ENCODE measurements at regions not wholly inside any gene's neighbourhood (a gene's known extent, or its start where the extent isn't known, plus 50 kb on each side); places are given as distances from the start of the nearest gene placed in this dataset.

GRCh38 chr17:36768394-36768793, 167.0 kb downstream of the MRM1 start:
- no peak overlapping the region for H3K9ac ChIP-seq (ENCODE audit: low read length in 3 of 3)
- H3K9me3 ChIP-seq (ENCODE audit: control insufficient read depth in 2 of 3, insufficient read depth in 1 of 3, low read length in 3 of 3), result no peaks in the 10 kb centered on the region
- no peak overlapping the region for H3K27ac ChIP-seq (ENCODE audit: low read depth in 2 of 2, low read length in 2 of 2)
- FAIRE-seq (no peak), DNase-seq (peak in 4 of 5 donors; percentile 85 to 91 (median 90))
- H3K36me3 ChIP-seq (ENCODE audit: control insufficient read depth in 2 of 3, insufficient read depth in 3 of 3, low read length in 3 of 3), result no peaks in the 10 kb centered on the region
- no peaks in the 10 kb centered on the region for H3K27me3 ChIP-seq (ENCODE audit: control insufficient read depth, insufficient read depth, low read length)
- TF ChIP-seq, protein P1, sequence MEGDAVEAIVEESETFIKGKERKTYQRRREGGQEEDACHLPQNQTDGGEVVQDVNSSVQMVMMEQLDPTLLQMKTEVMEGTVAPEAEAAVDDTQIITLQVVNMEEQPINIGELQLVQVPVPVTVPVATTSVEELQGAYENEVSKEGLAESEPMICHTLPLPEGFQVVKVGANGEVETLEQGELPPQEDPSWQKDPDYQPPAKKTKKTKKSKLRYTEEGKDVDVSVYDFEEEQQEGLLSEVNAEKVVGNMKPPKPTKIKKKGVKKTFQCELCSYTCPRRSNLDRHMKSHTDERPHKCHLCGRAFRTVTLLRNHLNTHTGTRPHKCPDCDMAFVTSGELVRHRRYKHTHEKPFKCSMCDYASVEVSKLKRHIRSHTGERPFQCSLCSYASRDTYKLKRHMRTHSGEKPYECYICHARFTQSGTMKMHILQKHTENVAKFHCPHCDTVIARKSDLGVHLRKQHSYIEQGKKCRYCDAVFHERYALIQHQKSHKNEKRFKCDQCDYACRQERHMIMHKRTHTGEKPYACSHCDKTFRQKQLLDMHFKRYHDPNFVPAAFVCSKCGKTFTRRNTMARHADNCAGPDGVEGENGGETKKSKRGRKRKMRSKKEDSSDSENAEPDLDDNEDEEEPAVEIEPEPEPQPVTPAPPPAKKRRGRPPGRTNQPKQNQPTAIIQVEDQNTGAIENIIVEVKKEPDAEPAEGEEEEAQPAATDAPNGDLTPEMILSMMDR (IDR thresholded peaks at IDR 0.05; ENCODE audit: borderline replicate concordance, extremely low read depth, insufficient read depth), result peak; percentile 27
- H3K4me1 ChIP-seq (ENCODE audit: control insufficient read depth in 2 of 3, insufficient read depth in 2 of 3, low read depth in 1 of 3, low read length in 3 of 3), result no peaks in the 10 kb centered on the region
- no peak overlapping the region for H3K4me3 ChIP-seq (ENCODE audit: low read length in 3 of 3)
- intact Hi-C loops (cut with DNase I), result no loop called here

DNA sequence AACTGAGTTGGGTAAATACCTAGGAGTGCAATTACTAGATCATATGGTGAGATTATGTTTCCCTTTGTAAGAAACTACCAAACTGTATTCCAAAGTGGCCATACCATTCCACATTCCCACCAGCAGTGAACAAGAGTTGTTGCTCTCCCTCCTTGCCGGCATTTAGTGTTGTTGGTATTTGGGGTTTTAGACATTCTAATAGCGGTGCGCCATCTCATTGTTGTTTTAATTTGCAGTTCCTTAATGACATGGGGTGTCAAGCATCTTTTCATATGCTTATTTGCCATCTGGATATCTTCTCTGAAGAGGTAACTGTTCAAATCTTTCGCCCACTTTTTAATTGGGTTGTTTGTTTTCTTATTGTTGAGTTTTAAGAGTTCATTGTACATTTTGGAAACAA, 164.2 kb upstream of the LHX1 start:
- TF ChIP-seq, protein P1 (IDR thresholded peaks at IDR 0.05; ENCODE audit: borderline replicate concordance, extremely low read depth, insufficient read depth), result no peak
- Histone ChIP-seq H3K27ac (ENCODE audit: low read depth in 2 of 2, low read length in 2 of 2) (no peak overlapping the region), H3K9ac (ENCODE audit: low read length in 3 of 3) (no peak overlapping the region), H3K36me3 (ENCODE audit: control insufficient read depth in 2 of 3, insufficient read depth in 3 of 3, low read length in 3 of 3) (no peaks in the 10 kb centered on the region), H3K4me1 (ENCODE audit: control insufficient read depth in 2 of 3, insufficient read depth in 2 of 3, low read depth in 1 of 3, low read length in 3 of 3) (peaks cover 0 to 3% (median 0%) of the 10 kb centered on the region in 3 donors), H3K9me3 (ENCODE audit: control insufficient read depth in 2 of 3, insufficient read depth in 1 of 3, low read length in 3 of 3) (no peaks in the 10 kb centered on the region), H3K27me3 (ENCODE audit: control insufficient read depth, insufficient read depth, low read length) (no peaks in the 10 kb centered on the region), H3K4me3 (ENCODE audit: low read length in 3 of 3) (no peak overlapping the region)
- no peak for FAIRE-seq
- intact Hi-C loops (cut with DNase I), result no loop called here
- DNase-seq, result peak in 1 of 5 donors; percentile 16

DNA sequence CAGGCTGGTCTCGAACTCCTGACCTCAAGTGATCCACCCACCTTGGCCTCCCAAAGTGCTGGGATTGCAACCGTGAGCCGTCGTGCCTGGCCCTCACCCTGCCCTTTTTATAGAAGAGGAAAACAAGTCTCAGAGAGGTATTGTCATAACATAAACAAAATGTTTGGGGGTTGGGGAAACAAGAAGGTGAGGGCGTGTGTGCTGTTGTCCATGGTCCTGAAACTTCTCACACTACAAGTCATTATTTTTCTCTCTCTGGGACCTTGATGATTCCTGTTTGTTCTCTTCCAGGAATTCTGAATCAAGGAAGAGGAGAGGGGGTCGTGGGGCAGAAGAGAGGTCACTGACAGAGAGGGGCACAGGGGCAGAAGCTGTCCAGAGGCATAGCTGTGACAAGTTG, 160.2 kb upstream of the LHX1 start:
- TF ChIP-seq, protein P1 (IDR thresholded peaks at IDR 0.05; ENCODE audit: borderline replicate concordance, extremely low read depth, insufficient read depth), result no peak
- Histone ChIP-seq H3K27ac (ENCODE audit: low read depth in 2 of 2, low read length in 2 of 2) (no peak overlapping the region), H3K4me1 (ENCODE audit: control insufficient read depth in 2 of 3, insufficient read depth in 2 of 3, low read depth in 1 of 3, low read length in 3 of 3) (peaks cover 0 to 8% (median 0%) of the 10 kb centered on the region in 3 donors), H3K9ac (ENCODE audit: low read length in 3 of 3) (no peak overlapping the region), H3K4me3 (ENCODE audit: low read length in 3 of 3) (no peak overlapping the region), H3K36me3 (ENCODE audit: control insufficient read depth in 2 of 3, insufficient read depth in 3 of 3, low read length in 3 of 3) (no peaks in the 10 kb centered on the region), H3K27me3 (ENCODE audit: control insufficient read depth, insufficient read depth, low read length) (no peaks in the 10 kb centered on the region), H3K9me3 (ENCODE audit: control insufficient read depth in 2 of 3, insufficient read depth in 1 of 3, low read length in 3 of 3) (no peaks in the 10 kb centered on the region)
- peak in 3 of 5 donors; percentile 43 to 81 (median 77) for DNase-seq
- FAIRE-seq, result no peak
- intact Hi-C loops (cut with DNase I), result no loop called here

- H3K4me3 ChIP-seq (ENCODE audit: low read length in 3 of 3), result no peak overlapping the region
- H3K27me3 ChIP-seq (ENCODE audit: control insufficient read depth, insufficient read depth, low read length), result no peaks in the 10 kb centered on the region
- peaks cover 0 to 8% (median 0%) of the 10 kb centered on the region in 3 donors for H3K4me1 ChIP-seq (ENCODE audit: control insufficient read depth in 2 of 3, insufficient read depth in 2 of 3, low read depth in 1 of 3, low read length in 3 of 3)
- no peaks in the 10 kb centered on the region for H3K9me3 ChIP-seq (ENCODE audit: control insufficient read depth in 2 of 3, insufficient read depth in 1 of 3, low read length in 3 of 3)
- no peak overlapping the region for H3K9ac ChIP-seq (ENCODE audit: low read length in 3 of 3)
- DNase-seq (peak; percentile 94 to 98 (median 97)), FAIRE-seq (no peak)
- H3K27ac ChIP-seq (ENCODE audit: low read depth in 2 of 2, low read length in 2 of 2), result no peak overlapping the region
- no peaks in the 10 kb centered on the region for H3K36me3 ChIP-seq (ENCODE audit: control insufficient read depth in 2 of 3, insufficient read depth in 3 of 3, low read length in 3 of 3)
- TF ChIP-seq, protein P1 (IDR thresholded peaks at IDR 0.05; ENCODE audit: borderline replicate concordance, extremely low read depth, insufficient read depth), result no peak
- intact Hi-C loops (cut with DNase I), result no loop called here
Observed at GRCh38 chr17:36778448-36778847, 158.8 kb upstream of the LHX1 start.

Measured in kidney (tissue), 13 donors.